ENCODE measurements at regions not wholly inside any gene's neighbourhood (a gene's known extent, or its start where the extent isn't known, plus 50 kb on each side); places are given as distances from the start of the nearest gene placed in this dataset.

- TF ChIP-seq CTCF (IDR thresholded peaks at IDR 0.05) (no peak), EZH2 (IDR thresholded peaks at IDR 0.05) (no peak)
Measured at GRCh38 chr4:103904123-103904522, 184.3 kb upstream of the TACR3 start.

Measured in neural progenitor cell (in vitro differentiated cells).